ENCODE measurements at regions not wholly inside any gene's neighbourhood (a gene's known extent, or its start where the extent isn't known, plus 50 kb on each side); places are given as distances from the start of the nearest gene placed in this dataset.

- no peak for DNase-seq (ENCODE audit: low spot score)
- ChIA-PET CTCF (ENCODE audit: unreplicated experiment) (no interaction called here), POLR2A (interaction anchor here (0.6 to 1.2 kb wide), 2 partner anchors 13 to 67 kb away, joined by 3 to 4 read pairs; no protein-coding TSS in a partner anchor)
- Histone ChIP-seq H3K9me2 (ENCODE audit: insufficient read depth, low read length) (no peaks in the 10 kb centered on the region), H3K4me1 (ENCODE audit: insufficient read depth, low read length, poor library complexity, severe bottlenecking) (no peaks in the 10 kb centered on the region), H3K79me2 (ENCODE audit: insufficient read depth, low read depth, low read length) (no peaks in the 10 kb centered on the region), H3K4me3 (ENCODE audit: low read depth, low read length, poor library complexity, severe bottlenecking) (no peak overlapping the region), H2AFZ (ENCODE audit: low read length) (no peak overlapping the region), H3K27ac (ENCODE audit: low read depth, low read length, poor library complexity, severe bottlenecking) (no peak overlapping the region), H4K20me1 (ENCODE audit: insufficient read depth, low read length) (no peaks in the 10 kb centered on the region), H3K9me3 (ENCODE audit: low read length) (no peaks in the 10 kb centered on the region), H3K36me3 (ENCODE audit: insufficient read depth, low read length) (no peaks in the 10 kb centered on the region), H3K4me2 (ENCODE audit: low read length) (no peak overlapping the region)
- intact Hi-C loops (cut with micrococcal nuclease; ENCODE audit: unreplicated experiment): no loop called here
- TF ChIP-seq EZH2phosphoT487 (IDR thresholded peaks at IDR 0.05; ENCODE audit: borderline replicate concordance, low read depth, low read length) (no peak), CTCF (conservative IDR thresholded peaks at IDR 0.05; ENCODE audit: low read length) (no peak)
- BruUV-seq (replicated peaks): no TSS peak
Observed at GRCh38 chr12:28026701-28027100, 54.2 kb upstream of the PTHLH start.

GRCh38 chr12:28027328-28027727 is 54.8 kb upstream of the PTHLH start:
- CTCF ChIA-PET (ENCODE audit: unreplicated experiment): no interaction called here

More at GRCh38 chr12:28027328-28027727, 54.8 kb upstream of the PTHLH start:
- POLR2A ChIA-PET: interaction anchor here (0.6 to 1.2 kb wide), 3 partner anchors 13 to 67 kb away, joined by 3 to 4 read pairs (median 4); no protein-coding TSS in a partner anchor
- no peak overlapping the region for H3K27ac ChIP-seq (ENCODE audit: low read depth, low read length, poor library complexity, severe bottlenecking)
- H3K4me2 ChIP-seq (ENCODE audit: low read length): no peak overlapping the region
- no peak overlapping the region for H3K4me3 ChIP-seq (ENCODE audit: low read depth, low read length, poor library complexity, severe bottlenecking)
- H3K4me1 ChIP-seq (ENCODE audit: insufficient read depth, low read length, poor library complexity, severe bottlenecking): no peaks in the 10 kb centered on the region
- no peaks in the 10 kb centered on the region for H3K9me3 ChIP-seq (ENCODE audit: low read length)
- intact Hi-C loops (cut with micrococcal nuclease; ENCODE audit: unreplicated experiment): no loop called here
- BruUV-seq (replicated peaks): no TSS peak
- H4K20me1 ChIP-seq (ENCODE audit: insufficient read depth, low read length): no peaks in the 10 kb centered on the region
- no peaks in the 10 kb centered on the region for H3K79me2 ChIP-seq (ENCODE audit: insufficient read depth, low read depth, low read length)
- H2AFZ ChIP-seq (ENCODE audit: low read length): no peak overlapping the region
- TF ChIP-seq EZH2phosphoT487 (IDR thresholded peaks at IDR 0.05; ENCODE audit: borderline replicate concordance, low read depth, low read length): no peak
- no peak for TF ChIP-seq CTCF (conservative IDR thresholded peaks at IDR 0.05; ENCODE audit: low read length)
- H3K36me3 ChIP-seq (ENCODE audit: insufficient read depth, low read length): no peaks in the 10 kb centered on the region
- no peaks in the 10 kb centered on the region for H3K9me2 ChIP-seq (ENCODE audit: insufficient read depth, low read length)
- DNase-seq (ENCODE audit: low spot score): no peak

Data from OCI-LY7 (cell line).